ENCODE measurements at regions not wholly inside any gene's neighbourhood (a gene's known extent, or its start where the extent isn't known, plus 50 kb on each side); places are given as distances from the start of the nearest gene placed in this dataset.

GRCh38 chr10:8233832-8234259 lies 179.4 kb downstream of the GATA3 start:
- no peak for FAIRE-seq

DNA sequence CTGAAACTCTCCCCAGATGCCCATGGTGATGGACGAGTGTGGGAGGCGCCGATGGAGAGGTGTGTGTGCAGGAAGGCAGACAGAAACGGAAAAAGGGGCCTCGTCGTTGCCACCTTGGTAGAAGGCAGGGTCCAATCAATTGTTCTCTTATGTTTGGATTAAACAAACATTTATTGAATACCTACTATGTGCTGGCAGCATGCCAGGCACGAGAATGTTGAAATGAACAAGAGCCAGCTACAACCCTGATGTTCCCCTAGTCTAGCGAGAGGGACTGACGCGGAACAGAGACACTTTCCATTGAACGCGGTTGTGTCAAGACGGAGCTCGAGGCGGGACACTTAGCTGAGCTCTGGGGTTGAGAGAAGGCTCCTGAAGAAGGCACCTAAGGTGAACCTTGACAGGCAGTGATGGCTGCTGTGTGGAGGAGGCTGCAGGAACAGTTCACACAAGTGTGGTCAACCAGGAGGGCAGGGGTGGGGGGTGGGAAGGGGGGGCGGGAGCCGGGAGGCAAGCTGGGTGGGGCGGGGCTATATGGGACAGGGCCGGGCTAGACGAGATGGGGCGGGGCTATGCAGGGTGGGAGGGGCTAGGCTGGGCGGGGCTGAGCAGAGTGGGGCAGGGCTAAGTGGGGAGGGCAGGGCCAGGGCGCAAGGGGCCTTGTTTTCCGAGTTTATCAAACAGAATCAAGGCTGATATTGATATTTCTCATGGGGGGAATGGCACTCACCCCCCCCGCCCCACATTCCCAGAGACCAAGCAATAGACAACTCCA lies 181.0 kb downstream of the GATA3 start:
- no peak for FAIRE-seq

- no peak for FAIRE-seq
Observed at GRCh38 chr10:8238986-8239385, 184.5 kb downstream of the GATA3 start.

DNA sequence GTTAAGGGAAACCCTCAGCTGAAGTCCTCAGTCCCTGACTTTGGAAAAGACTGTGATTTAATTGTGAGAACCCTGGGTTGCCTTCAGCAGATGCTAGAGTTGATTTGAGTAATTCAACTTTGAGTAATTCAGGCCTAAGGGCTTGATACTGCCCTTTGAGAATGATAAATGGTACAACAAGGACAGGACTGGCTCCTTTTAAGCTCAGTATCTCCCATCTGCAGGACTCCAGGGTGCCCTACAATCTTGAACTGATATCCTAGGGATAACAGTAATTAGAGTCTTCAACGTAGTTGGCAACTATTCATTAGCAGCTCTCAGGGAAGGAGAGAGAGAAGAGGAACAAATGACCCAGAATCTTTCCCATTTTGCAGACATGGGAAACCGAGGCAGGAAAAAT lies 186.4 kb downstream of the GATA3 start:
- no peak for FAIRE-seq

DNA sequence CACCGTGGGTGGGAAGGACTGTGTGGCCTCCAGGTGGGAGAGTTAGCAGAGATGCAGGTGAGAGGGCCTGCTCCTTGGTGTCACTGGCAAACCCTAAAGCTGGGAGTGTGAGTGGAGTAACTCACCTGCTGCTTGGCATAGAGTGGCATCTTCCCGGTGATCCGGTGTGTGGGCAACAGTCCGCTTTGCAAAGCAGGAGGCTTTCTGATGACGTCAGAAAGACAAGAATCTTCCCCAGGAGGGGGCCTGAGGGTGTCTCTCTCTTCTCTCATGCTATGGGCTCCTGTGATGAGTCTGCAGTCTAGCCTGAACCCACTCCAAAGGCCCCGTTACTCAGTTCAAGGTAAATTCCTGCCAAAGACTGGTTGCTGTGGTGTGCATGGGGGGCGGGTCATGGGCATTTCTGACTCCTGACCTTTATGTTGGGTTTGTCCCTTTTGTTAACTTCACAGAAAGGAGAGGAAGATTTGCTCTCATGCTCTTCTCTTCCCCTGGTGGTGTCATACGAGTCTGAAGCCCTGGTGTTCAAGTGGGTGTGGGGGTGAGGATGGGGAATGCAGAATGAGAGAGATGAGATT lies 187.9 kb downstream of the GATA3 start:
- FAIRE-seq = no peak

- no peak for FAIRE-seq
Observed at GRCh38 chr10:8245131-8245813, 190.8 kb downstream of the GATA3 start.

- FAIRE-seq = no peak
Observed at GRCh38 chr10:8245814-8246142, 191.3 kb downstream of the GATA3 start.

- no peak for FAIRE-seq
Observed at GRCh38 chr10:8246548-8246947, 192.1 kb downstream of the GATA3 start.

GRCh38 chr10:8247191-8247590 lies 192.7 kb downstream of the GATA3 start:
- no peak for FAIRE-seq

DNA sequence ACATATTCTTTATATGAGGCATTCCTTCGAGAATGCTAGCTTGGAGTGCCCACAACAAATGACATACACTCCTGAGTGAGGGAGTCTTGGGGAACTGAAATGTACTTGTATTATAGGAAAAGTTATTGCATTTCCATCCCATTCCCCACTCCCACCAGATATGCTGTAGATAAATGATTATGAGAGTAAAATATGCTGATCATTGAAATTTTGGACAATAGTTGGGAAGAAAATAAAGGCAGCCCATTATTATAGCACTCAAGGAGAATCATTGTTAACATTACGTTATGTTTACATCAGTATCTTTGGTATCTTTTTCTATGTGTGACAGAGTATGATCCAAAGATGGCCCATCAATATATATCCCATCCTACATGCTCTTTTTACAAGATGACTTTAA lies 194.4 kb downstream of the GATA3 start:
- no peak for FAIRE-seq

DNA sequence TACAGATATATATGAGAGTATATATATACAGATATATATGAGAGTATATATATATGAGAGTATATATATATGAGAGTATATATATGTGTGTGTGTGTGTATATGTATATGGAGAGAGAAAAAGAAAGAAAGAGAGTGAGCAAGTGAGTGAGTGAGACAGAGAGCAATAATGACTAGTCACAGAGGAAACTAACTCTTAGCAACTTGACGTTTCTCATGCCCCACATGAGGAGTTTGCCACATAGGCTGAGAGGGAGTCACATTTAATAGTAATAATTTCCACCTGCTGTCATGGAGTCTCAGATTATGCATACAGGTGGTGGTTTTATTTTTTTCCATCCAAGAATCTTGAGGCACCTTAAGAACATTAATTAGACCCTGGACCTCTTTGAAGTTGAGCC lies 199.9 kb downstream of the GATA3 start:
- FAIRE-seq = no peak

- no peak for FAIRE-seq
Observed at GRCh38 chr10:8255301-8255700, 200.8 kb downstream of the GATA3 start.

DNA sequence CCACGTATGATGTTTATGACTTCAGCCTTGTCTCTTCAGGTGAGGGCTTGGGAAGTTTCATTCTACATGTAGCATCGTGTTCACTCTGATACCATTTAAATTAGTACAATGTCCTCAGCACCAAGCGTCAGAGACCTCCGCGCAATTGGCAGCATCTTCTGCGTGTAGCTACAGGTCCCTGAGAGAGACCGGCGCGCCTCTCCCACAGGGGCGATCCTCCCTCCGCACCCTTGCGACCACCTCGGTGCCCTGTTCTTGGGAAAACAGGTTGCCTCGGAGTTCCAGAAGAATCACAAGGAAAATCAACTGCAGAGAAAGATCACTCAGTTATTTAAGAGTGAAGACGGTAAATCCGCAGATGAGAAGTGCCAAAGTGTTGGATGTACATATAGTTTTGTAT lies 206.2 kb downstream of the GATA3 start:
- no peak for FAIRE-seq

DNA sequence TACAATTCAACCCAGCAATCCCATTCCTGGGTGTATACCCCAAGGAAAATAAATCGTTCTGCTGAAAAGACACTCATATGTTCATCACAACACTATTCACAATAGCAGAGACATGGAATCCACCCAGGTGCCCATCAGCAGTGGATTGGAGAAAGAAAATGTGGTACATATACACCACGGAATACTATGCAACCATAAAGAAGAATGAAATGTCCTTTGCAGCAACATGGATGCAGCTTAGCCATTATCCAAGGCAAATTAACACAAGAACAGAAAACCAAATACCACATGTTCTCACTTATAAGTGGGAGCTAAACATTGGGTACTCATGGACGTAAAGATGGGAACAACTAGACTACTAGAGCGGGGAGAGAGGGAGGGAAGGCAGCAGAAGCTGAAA lies 207.8 kb downstream of the GATA3 start:
- FAIRE-seq = no peak

- FAIRE-seq = no peak
Observed at GRCh38 chr10:8269976-8270375, 215.5 kb downstream of the GATA3 start.

- FAIRE-seq = no peak
Observed at GRCh38 chr10:8272794-8273425, 218.4 kb downstream of the GATA3 start.

DNA sequence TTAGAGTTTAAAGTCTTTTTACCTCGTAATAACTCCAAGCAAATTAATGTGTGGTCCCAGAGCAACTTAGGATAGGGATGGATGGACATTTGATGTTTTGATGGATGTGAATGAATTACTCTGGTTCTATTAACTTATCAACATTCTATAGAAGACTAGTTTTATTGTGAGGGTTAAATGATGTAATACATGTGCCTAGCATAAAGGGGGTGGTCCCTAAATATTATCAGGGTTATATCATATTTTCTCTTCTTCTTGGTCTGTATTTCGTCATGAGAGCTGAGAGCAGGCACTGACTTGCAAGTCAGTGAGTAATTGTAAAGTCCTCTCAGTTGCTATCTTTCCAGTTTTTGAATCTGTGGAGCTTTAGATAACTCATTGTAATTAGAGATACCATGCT lies 219.3 kb downstream of the GATA3 start:
- FAIRE-seq = no peak

DNA sequence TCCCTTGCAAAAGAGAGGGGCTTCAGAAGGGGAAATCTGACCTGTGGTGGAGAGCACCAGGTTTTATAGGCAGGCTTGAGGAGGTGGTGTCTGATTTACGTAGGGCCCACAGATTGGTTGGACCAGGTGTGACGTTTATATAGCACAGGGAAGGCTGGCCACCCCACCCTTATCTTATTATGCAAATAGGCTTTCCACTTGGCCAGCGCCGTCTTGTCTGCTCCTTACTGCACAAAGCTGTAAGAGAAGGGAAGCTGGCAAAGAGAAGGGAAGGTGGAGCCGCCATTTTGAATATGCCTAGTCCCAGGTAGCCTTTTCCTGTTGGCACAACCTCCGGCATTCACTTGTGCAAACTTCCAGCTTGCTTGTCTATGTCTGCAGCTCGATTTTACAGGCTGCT lies 221.4 kb downstream of the GATA3 start:
- FAIRE-seq = no peak

DNA sequence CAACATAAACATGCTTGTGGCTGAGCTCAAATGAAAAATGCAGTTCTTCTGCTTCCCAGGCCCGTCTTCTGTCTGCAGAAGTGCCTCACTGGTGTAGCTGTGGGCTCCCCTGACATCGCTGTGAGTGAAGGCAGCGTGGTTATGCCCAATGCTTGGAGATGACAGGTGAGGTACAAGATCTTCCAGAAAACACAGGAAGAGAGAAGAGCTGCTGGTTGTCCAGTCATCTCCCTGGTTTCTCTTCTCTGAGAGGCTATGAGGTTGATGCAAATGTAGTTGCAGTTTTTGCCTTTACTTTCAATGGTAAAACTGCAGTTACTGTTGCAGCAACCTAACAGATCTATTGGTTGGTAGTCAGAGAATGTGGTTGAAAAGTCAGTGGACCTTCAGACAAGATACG lies 223.6 kb downstream of the GATA3 start:
- no peak for FAIRE-seq

GRCh38 chr10:8279598-8279997 lies 225.1 kb downstream of the GATA3 start:
- no peak for FAIRE-seq

DNA sequence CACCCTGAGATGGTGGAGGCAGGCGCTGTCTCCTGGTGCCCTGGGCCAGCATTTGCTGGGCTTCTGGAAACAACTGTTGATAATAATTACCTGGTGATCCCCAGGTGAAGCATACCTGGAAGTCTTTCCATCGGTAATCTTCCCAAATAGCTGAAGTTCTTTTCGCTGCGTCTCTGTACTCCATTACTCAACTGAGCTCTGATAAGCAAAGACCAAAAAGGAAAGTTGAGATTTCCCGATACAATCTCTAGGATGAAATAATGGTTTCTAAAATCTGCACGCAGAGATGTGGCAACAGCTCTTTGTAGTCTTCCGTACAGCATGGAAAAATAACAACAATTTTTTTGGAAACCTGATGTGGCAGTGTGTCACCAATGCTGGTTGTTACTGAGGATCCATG lies 226.5 kb downstream of the GATA3 start:
- no peak for FAIRE-seq

- no peak for FAIRE-seq
Observed at GRCh38 chr10:8282340-8282739, 227.9 kb downstream of the GATA3 start.

DNA sequence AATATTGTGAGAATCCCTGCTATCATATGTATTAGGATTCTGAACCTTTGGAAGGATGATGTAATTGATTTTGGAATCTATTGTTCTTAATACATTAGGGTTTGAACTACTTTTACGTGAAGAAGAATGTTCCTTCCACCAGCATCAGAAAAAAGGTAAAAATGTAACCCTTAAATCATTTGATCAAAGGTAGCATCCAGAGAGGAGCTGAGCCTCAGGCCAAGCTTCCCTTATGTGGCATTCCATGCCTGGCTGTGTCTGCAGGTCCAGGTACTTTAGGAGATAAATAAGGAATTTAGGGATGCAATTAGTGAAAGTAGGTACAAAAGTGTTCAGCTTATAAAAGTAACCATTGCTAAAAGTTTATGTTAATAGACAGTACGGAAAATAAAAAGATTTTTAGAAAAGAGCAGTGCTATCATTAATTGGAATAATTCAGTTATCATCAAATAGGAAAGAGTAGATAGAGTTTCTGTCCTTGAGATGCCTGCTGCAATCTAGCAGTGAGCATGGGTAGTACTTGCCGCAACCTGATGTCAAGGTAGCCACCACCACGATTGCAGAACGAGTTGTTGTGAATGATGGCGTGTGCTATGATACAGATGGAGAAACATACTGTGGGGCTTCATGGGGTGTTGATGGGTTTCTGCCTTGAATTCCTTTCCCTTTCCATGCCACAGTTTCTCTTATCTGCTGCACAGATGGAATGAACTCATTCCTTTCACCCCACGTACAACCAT lies 228.8 kb downstream of the GATA3 start:
- FAIRE-seq = no peak
